ENCODE measurements at regions not wholly inside any gene's neighbourhood (a gene's known extent, or its start where the extent isn't known, plus 50 kb on each side); places are given as distances from the start of the nearest gene placed in this dataset.

- H3K36me3 Mint-ChIP-seq (ENCODE audit: low read depth) = no peaks in the 10 kb centered on the region
- peaks cover 4% of the 10 kb centered on the region for H3K4me1 Mint-ChIP-seq
- no peak overlapping the region for H3K4me3 Mint-ChIP-seq
- DNase-seq (ENCODE audit: low read depth, low spot score) = no peak
- no peak for TF ChIP-seq CTCF (conservative IDR thresholded peaks at IDR 0.05)
- no peaks in the 10 kb centered on the region for H3K9me3 Mint-ChIP-seq
- H3K27me3 Mint-ChIP-seq (ENCODE audit: low read depth) = no peaks in the 10 kb centered on the region
- H3K27ac Mint-ChIP-seq (ENCODE audit: unreplicated experiment) = no peak overlapping the region
Measured at GRCh38 chr1:91161749-91162148, 139.9 kb upstream of the ZNF644 start.

- H3K4me1 Mint-ChIP-seq = peaks cover 4% of the 10 kb centered on the region
- TF ChIP-seq CTCF (conservative IDR thresholded peaks at IDR 0.05) = no peak
- H3K9me3 Mint-ChIP-seq = no peaks in the 10 kb centered on the region
- H3K27ac Mint-ChIP-seq (ENCODE audit: unreplicated experiment) = no peak overlapping the region
- H3K36me3 Mint-ChIP-seq (ENCODE audit: low read depth) = no peaks in the 10 kb centered on the region
- H3K27me3 Mint-ChIP-seq (ENCODE audit: low read depth) = no peaks in the 10 kb centered on the region
- no peak overlapping the region for H3K4me3 Mint-ChIP-seq
- no peak for DNase-seq (ENCODE audit: low read depth, low spot score)
Measured at GRCh38 chr1:91161166-91161565, 139.3 kb upstream of the ZNF644 start.

- Mint-ChIP-seq H3K27me3 (ENCODE audit: low read depth) (no peaks in the 10 kb centered on the region), H3K27ac (ENCODE audit: unreplicated experiment) (no peak overlapping the region), H3K4me1 (peaks cover 4% of the 10 kb centered on the region), H3K4me3 (no peak overlapping the region), H3K9me3 (no peaks in the 10 kb centered on the region), H3K36me3 (ENCODE audit: low read depth) (no peaks in the 10 kb centered on the region)
- DNase-seq (ENCODE audit: low read depth, low spot score) = no peak
- TF ChIP-seq CTCF (conservative IDR thresholded peaks at IDR 0.05) = no peak
Measured at GRCh38 chr1:91160363-91161075, 138.7 kb upstream of the ZNF644 start.

GRCh38 chr1:91153341-91153740 is 131.5 kb upstream of the ZNF644 start:
- Mint-ChIP-seq H3K27ac (ENCODE audit: unreplicated experiment) (no peak overlapping the region), H3K27me3 (ENCODE audit: low read depth) (no peaks in the 10 kb centered on the region), H3K4me3 (no peak overlapping the region), H3K4me1 (no peaks in the 10 kb centered on the region), H3K36me3 (ENCODE audit: low read depth) (no peaks in the 10 kb centered on the region), H3K9me3 (no peaks in the 10 kb centered on the region)
- no peak for TF ChIP-seq CTCF (conservative IDR thresholded peaks at IDR 0.05)
- DNase-seq (ENCODE audit: low read depth, low spot score) = no peak

GRCh38 chr1:91152331-91152730 is 130.5 kb upstream of the ZNF644 start:
- TF ChIP-seq CTCF (conservative IDR thresholded peaks at IDR 0.05) = no peak
- H3K9me3 Mint-ChIP-seq = no peaks in the 10 kb centered on the region
- no peak for DNase-seq (ENCODE audit: low read depth, low spot score)
- no peak overlapping the region for H3K27ac Mint-ChIP-seq (ENCODE audit: unreplicated experiment)
- H3K4me1 Mint-ChIP-seq = no peaks in the 10 kb centered on the region
- no peak overlapping the region for H3K4me3 Mint-ChIP-seq
- H3K36me3 Mint-ChIP-seq (ENCODE audit: low read depth) = no peaks in the 10 kb centered on the region
- H3K27me3 Mint-ChIP-seq (ENCODE audit: low read depth) = no peaks in the 10 kb centered on the region
